Keratinocyte (primary cell): ENCODE measurements at regions not wholly inside any gene's neighbourhood (a gene's known extent, or its start where the extent isn't known, plus 50 kb on each side); places are given as distances from the start of the nearest gene placed in this dataset.

Experiments
- CTCF ChIP-seq, 3 experiments: IDR thresholded peaks in 1 of 3; conservative IDR thresholded peaks in 1 of 3; optimal IDR thresholded peaks in 1 of 3; 2 replicates in 2 of 3; 3 replicates in 1 of 3; pipeline versions ENCODE3 to v1.5.1; 2011; ENCODE audit warnings: low read length in 3 of 3, mild to moderate bottlenecking in 3 of 3, moderate library complexity in 2 of 3, control low read depth in 1 of 3, inconsistent platforms in 1 of 3; ENCODE audit not compliant: insufficient read depth in 2 of 3; ENCODE audit errors: extremely low read depth in 1 of 3
- EZH2 ChIP-seq: IDR thresholded peaks from one replicate; pipeline ENCODE4 v1.6.1; 2012; ENCODE audit warnings: inconsistent platforms, mild to moderate bottlenecking, low read length, moderate library complexity

- TF ChIP-seq CTCF (optimal IDR thresholded peaks at IDR 0.05 in 1 of 3, IDR thresholded peaks at IDR 0.05 in 1 of 3, conservative IDR thresholded peaks at IDR 0.05 in 1 of 3; ENCODE audit: extremely low read depth in 1 of 3, insufficient read depth in 2 of 3, low read length in 3 of 3) (peak; percentile 35 to 53 (median 52)), EZH2 (no peak)
Observed at GRCh38 chr2:122451040-122451439, 695.6 kb downstream of the TSN start.
